HFFc6 (cell line): ENCODE measurements at regions not wholly inside any gene's neighbourhood (a gene's known extent, or its start where the extent isn't known, plus 50 kb on each side); places are given as distances from the start of the nearest gene placed in this dataset.

Experiments
- DNase-seq: peaks from one replicate; pipeline ENCODE4 v3.0.0-alpha.2; 2018
- H3K27ac Mint-ChIP-seq: 2 replicates; pipeline ENCODE4 v1.8.0; 2020; ENCODE audit warnings: mild to moderate bottlenecking, mixed read lengths
- H3K27me3 Mint-ChIP-seq: 2 replicates; pipeline ENCODE4 v1.8.0; 2021; ENCODE audit warnings: mild to moderate bottlenecking, moderate library complexity, mixed read lengths; ENCODE audit not compliant: insufficient read depth
- H3K36me3 Mint-ChIP-seq: 2 replicates; pipeline ENCODE4 v1.8.0; 2021; ENCODE audit warnings: low read depth, mixed read lengths
- H3K4me1 Mint-ChIP-seq: 2 replicates; pipeline ENCODE4 v1.8.0; 2020; ENCODE audit warnings: low read depth, mixed read lengths
- H3K4me3 Mint-ChIP-seq: 2 replicates; pipeline ENCODE4 v1.8.0; 2020; ENCODE audit warnings: mild to moderate bottlenecking, moderate library complexity, mixed read lengths
- H3K9me3 Mint-ChIP-seq: 2 replicates; pipeline ENCODE4 v1.8.0; 2020; ENCODE audit warnings: mild to moderate bottlenecking, mixed read lengths
- TF ChIP-seq, protein P1 (sequence below): fragments of 200-600 bp; sonication (generic); IDR thresholded peaks from 2 replicates; pipeline ENCODE4 v1.5.0; 2021; ENCODE audit warnings: antibody characterized with exemption, mild to moderate bottlenecking

DNA sequence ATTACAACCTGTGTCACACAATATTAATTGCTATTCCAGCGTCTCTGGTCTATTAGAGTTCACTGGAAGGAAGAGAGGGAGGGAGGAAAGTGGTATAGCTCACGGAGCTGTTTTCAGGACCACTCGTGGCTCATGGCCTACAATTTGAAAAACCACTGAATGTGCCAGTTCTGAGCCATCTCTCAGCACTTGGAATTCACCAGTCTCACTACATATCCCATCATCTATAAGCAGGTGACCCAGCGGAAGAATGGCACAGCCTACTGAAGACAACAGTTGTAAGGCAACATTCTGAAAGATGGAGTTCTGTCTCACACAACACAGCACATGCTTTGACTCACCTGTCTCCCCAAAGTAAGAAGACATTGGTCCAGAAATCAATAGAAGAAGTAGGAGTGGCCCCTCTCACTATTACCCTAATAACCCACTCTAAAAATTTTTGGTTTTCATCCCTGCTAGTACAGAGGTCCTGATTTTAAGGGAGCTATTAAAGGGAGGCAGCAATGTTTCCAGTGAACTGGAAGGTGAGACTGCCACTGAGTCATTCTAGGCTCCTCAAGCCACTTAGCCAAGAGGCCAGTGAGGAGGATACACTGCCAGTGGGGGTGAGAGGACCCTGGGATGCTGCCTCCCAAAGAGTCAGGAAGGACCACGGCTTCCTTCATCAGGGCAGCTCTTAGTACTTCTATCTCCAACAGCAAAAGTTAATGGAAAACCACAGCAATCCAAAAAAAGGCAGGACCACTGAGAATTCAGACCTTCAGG lies 50.0 kb upstream of the DOCK9 start:
- H3K27ac Mint-ChIP-seq: no peak overlapping the region
- TF ChIP-seq, protein P1, sequence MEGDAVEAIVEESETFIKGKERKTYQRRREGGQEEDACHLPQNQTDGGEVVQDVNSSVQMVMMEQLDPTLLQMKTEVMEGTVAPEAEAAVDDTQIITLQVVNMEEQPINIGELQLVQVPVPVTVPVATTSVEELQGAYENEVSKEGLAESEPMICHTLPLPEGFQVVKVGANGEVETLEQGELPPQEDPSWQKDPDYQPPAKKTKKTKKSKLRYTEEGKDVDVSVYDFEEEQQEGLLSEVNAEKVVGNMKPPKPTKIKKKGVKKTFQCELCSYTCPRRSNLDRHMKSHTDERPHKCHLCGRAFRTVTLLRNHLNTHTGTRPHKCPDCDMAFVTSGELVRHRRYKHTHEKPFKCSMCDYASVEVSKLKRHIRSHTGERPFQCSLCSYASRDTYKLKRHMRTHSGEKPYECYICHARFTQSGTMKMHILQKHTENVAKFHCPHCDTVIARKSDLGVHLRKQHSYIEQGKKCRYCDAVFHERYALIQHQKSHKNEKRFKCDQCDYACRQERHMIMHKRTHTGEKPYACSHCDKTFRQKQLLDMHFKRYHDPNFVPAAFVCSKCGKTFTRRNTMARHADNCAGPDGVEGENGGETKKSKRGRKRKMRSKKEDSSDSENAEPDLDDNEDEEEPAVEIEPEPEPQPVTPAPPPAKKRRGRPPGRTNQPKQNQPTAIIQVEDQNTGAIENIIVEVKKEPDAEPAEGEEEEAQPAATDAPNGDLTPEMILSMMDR: no peak
- peaks cover 4% of the 10 kb centered on the region; the same call in 1 of the 2 replicates for H3K9me3 Mint-ChIP-seq
- DNase-seq: no peak
- H3K36me3 Mint-ChIP-seq: peaks cover 12% of the 10 kb centered on the region
- peaks cover 69% of the 10 kb centered on the region for H3K4me1 Mint-ChIP-seq
- no peaks in the 10 kb centered on the region; the same call in 1 of the 2 replicates for H3K27me3 Mint-ChIP-seq
- H3K4me3 Mint-ChIP-seq: no peak overlapping the region

DNA sequence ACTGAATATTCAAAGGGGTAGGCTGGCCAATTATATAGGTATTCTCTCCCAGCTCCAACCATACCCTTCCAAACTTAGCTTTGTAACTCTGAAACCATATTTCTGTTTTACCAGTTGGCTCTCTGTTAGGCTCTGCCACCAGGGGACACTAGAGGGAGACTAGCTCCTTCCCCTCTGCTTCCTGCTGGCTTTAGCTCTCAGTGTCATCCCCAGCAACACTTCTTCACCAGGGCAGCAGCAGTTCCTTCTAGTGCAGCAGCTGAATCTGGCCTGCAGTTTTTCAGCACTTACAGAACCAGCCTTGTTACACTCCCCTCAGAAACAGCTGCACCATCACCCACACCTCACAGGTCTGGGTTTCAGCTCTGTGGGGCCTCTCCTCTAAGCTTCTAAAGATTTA lies 51.0 kb upstream of the DOCK9 start:
- Mint-ChIP-seq H3K4me1 (peaks cover 72% of the 10 kb centered on the region), H3K9me3 (peaks cover 4% of the 10 kb centered on the region; the same call in 1 of the 2 replicates), H3K27ac (no peak overlapping the region), H3K27me3 (no peaks in the 10 kb centered on the region; the same call in 1 of the 2 replicates), H3K36me3 (peaks cover 12% of the 10 kb centered on the region), H3K4me3 (no peak overlapping the region)
- TF ChIP-seq, protein P1: peak; percentile 51
- no peak for DNase-seq

DNA sequence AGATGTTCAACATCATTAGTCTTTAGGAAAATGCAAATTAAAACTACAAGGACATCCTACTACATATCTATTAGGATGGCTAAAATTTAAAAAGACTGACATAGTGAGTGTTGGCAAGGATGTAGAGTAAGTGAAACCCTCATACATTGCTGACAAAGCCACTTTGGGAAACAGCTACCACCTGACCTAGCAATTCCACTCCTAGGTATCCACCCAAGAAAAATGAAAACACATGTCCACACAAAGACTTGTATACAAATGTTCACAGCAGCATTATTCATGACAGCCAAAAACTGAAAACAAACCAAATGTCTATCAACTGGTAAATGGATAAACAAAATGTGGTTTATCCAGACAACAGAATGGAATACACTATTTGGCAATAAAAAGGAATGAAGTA lies 51.7 kb upstream of the DOCK9 start:
- peaks cover 4% of the 10 kb centered on the region; the same call in 1 of the 2 replicates for H3K9me3 Mint-ChIP-seq
- no peak overlapping the region for H3K27ac Mint-ChIP-seq

DNA sequence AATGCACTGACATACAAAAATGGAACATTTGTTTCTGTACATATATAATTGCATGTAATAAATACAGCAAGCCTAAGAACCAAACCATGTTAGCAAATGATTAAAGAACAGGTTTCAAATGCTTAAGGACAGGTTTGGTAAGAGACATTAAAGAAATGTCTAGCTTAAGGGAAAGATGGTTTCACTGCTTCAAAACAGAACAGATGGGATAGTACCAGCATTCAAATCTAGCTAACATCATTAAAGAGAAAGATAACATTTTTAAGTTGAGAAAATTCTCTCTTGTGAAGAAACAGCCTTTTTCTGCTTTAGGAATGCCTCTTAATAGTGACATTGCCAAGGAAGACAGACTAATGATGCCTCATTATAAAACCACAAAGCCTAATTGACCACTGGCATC lies 52.5 kb upstream of the DOCK9 start:
- Mint-ChIP-seq H3K9me3 (peaks cover 4% of the 10 kb centered on the region; the same call in 1 of the 2 replicates), H3K27ac (no peak overlapping the region), H3K27me3 (no peaks in the 10 kb centered on the region; the same call in 1 of the 2 replicates), H3K36me3 (peaks cover 12% of the 10 kb centered on the region), H3K4me3 (no peak overlapping the region), H3K4me1 (peaks cover 61% of the 10 kb centered on the region)
- TF ChIP-seq, protein P1: no peak
- no peak for DNase-seq

More for the DNA sequence above, 51.7 kb upstream of the DOCK9 start:
- TF ChIP-seq, protein P1: no peak
- no peaks in the 10 kb centered on the region; the same call in 1 of the 2 replicates for H3K27me3 Mint-ChIP-seq
- H3K4me1 Mint-ChIP-seq: peaks cover 68% of the 10 kb centered on the region
- no peak overlapping the region for H3K4me3 Mint-ChIP-seq
- no peak for DNase-seq
- peaks cover 12% of the 10 kb centered on the region for H3K36me3 Mint-ChIP-seq

DNA sequence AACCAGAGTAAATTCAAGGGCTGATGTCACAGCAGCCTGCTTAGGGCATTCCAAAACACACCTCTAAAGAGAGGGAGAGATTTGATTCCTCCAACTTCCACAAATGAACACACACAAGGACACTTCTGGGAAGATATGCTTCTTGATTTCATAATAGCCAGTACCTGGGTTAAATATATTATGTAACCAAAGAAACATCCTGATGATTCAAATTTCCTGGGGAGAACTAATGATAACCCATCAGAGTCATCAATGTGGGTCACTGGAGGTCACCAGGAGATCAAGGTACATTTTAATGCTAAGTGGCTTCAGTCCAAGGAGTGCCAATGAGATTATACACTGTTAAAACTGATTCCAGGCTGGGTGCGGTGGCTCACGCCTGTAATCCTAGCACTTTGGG lies 54.0 kb upstream of the DOCK9 start:
- Mint-ChIP-seq H3K9me3 (peaks cover 4% of the 10 kb centered on the region; the same call in 1 of the 2 replicates), H3K4me1 (peaks cover 46% of the 10 kb centered on the region), H3K4me3 (no peak overlapping the region), H3K36me3 (peaks cover 12% of the 10 kb centered on the region), H3K27ac (no peak overlapping the region), H3K27me3 (no peaks in the 10 kb centered on the region; the same call in 1 of the 2 replicates)
- TF ChIP-seq, protein P1: no peak
- no peak for DNase-seq
